Choroid plexus epithelial cell (primary cell): ENCODE measurements at regions not wholly inside any gene's neighbourhood (a gene's known extent, or its start where the extent isn't known, plus 50 kb on each side); places are given as distances from the start of the nearest gene placed in this dataset.
A peak's percentile ranks its signal among the peaks of the same experiment; 100 is the strongest.

Experiments used
- DNase-seq: peaks from one replicate; pipeline ENCODE4 v3.0.0-alpha.2; 2010; ENCODE audit warnings: low read depth
- H3K4me3 ChIP-seq: 2 replicates; pipeline ENCODE4 v1.5.1; 2011; ENCODE audit warnings: low read depth, mild to moderate bottlenecking, control low read depth, low read length, moderate library complexity
- CTCF ChIP-seq: conservative IDR thresholded peaks from 2 replicates; pipeline ENCODE4 v1.5.1; 2011; ENCODE audit warnings: low read depth, mild to moderate bottlenecking, control low read depth, inconsistent platforms, low read length, moderate library complexity

GRCh38 chr11:112464949-112465348 is 204.3 kb upstream of the PLET1 start:
- TF ChIP-seq CTCF, result no peak
- no peak for DNase-seq
- H3K4me3 ChIP-seq, result no peak overlapping the region

GRCh38 chr11:112465433-112466024 is 204.9 kb upstream of the PLET1 start:
- no peak for DNase-seq
- TF ChIP-seq CTCF, result no peak
- H3K4me3 ChIP-seq, result no peak overlapping the region

GRCh38 chr11:112467721-112468120 is 207.1 kb upstream of the PLET1 start:
- TF ChIP-seq CTCF, result no peak
- H3K4me3 ChIP-seq, result no peak overlapping the region
- no peak for DNase-seq

GRCh38 chr11:112469376-112469775 is 208.7 kb upstream of the PLET1 start:
- no peak for TF ChIP-seq CTCF
- DNase-seq, result no peak
- no peak overlapping the region for H3K4me3 ChIP-seq

GRCh38 chr11:112470355-112470754 is 209.7 kb upstream of the PLET1 start:
- no peak for TF ChIP-seq CTCF
- DNase-seq, result peak; percentile 32
- no peak overlapping the region for H3K4me3 ChIP-seq

- H3K4me3 ChIP-seq, result no peak overlapping the region
- DNase-seq, result no peak
- no peak for TF ChIP-seq CTCF
Measured at GRCh38 chr11:112471731-112472130, 211.1 kb upstream of the PLET1 start.

- no peak for DNase-seq
- no peak for TF ChIP-seq CTCF
- no peak overlapping the region for H3K4me3 ChIP-seq
Measured at GRCh38 chr11:112477152-112477551, 216.5 kb upstream of the PLET1 start.
